Prostate gland (tissue), 2 donors: ENCODE measurements at regions not wholly inside any gene's neighbourhood (a gene's known extent, or its start where the extent isn't known, plus 50 kb on each side); places are given as distances from the start of the nearest gene placed in this dataset.

Experiments
- CTCF ChIP-seq, 4 experiments: fragments of 200-600 bp in 2 of 4; fragments of 450-650 bp in 2 of 4; sonication (generic) in 2 of 4; IDR thresholded peaks; 1 replicate in 3 of 4; 2 replicates in 1 of 4; pipeline ENCODE4 v1.5.1; 2016 to 2019; ENCODE audit warnings: antibody characterized with exemption in 4 of 4, mild to moderate bottlenecking in 2 of 4, moderate library complexity in 2 of 4
- POLR2A ChIP-seq: fragments of 450-650 bp; IDR thresholded peaks from one replicate; pipeline ENCODE4 v1.6.1; 2016; ENCODE audit warnings: antibody characterized with exemption, mild to moderate bottlenecking
- POLR2AphosphoS5 ChIP-seq: sonication (generic); formaldehyde crosslinking; IDR thresholded peaks from one replicate; pipeline ENCODE4 v1.6.1; 2017; ENCODE audit warnings: antibody characterized with exemption

- TF ChIP-seq CTCF (IDR thresholded peaks at IDR 0.05) = no peak
- TF ChIP-seq POLR2A = no peak
- TF ChIP-seq POLR2AphosphoS5 = no peak
Measured at GRCh38 chr14:22291406-22291805, 297.6 kb downstream of the DAD1 start.
